ENCODE measurements at regions not wholly inside any gene's neighbourhood (a gene's known extent, or its start where the extent isn't known, plus 50 kb on each side); places are given as distances from the start of the nearest gene placed in this dataset.

GRCh38 chr2:120961396-120961795 is 225.7 kb downstream of the GLI2 start:
- POLR2A ChIA-PET = no interaction called here

GRCh38 chr2:120963997-120964705 is 228.5 kb downstream of the GLI2 start:
- ChIA-PET CTCF (no interaction called here), POLR2A (no interaction called here)

More at GRCh38 chr2:120961396-120961795, 225.7 kb downstream of the GLI2 start:
- CTCF ChIA-PET = no interaction called here

GRCh38 chr2:120964819-120965218 is 229.2 kb downstream of the GLI2 start:
- CTCF ChIA-PET = no interaction called here
- POLR2A ChIA-PET = no interaction called here

GRCh38 chr2:120966510-120967254 is 231.0 kb downstream of the GLI2 start:
- ChIA-PET CTCF (no interaction called here), POLR2A (interaction anchor here (0.7 kb wide), 1 partner anchor 954 kb away, joined by 3 read pairs; no protein-coding TSS in a partner anchor)

GRCh38 chr2:120968307-120969015 is 232.8 kb downstream of the GLI2 start:
- CTCF ChIA-PET = no interaction called here
- POLR2A ChIA-PET = no interaction called here

GRCh38 chr2:120969613-120970355 is 234.1 kb downstream of the GLI2 start:
- CTCF ChIA-PET = no interaction called here
- POLR2A ChIA-PET = no interaction called here

GRCh38 chr2:120971866-120972265 is 236.2 kb downstream of the GLI2 start:
- CTCF ChIA-PET = no interaction called here

GRCh38 chr2:120972286-120972685 is 236.6 kb downstream of the GLI2 start:
- ChIA-PET POLR2A (no interaction called here), CTCF (no interaction called here)

More at GRCh38 chr2:120971866-120972265, 236.2 kb downstream of the GLI2 start:
- POLR2A ChIA-PET = no interaction called here

- POLR2A ChIA-PET = no interaction called here
- CTCF ChIA-PET = no interaction called here
These were observed 237.5 kb downstream of the GLI2 start for GRCh38 chr2:120973196-120973595.

- ChIA-PET CTCF (no interaction called here), POLR2A (no interaction called here)
These were observed 239.3 kb downstream of the GLI2 start for GRCh38 chr2:120974950-120975349.

GRCh38 chr2:120976501-120977307 is 241.0 kb downstream of the GLI2 start:
- ChIA-PET CTCF (no interaction called here), POLR2A (no interaction called here)

GRCh38 chr2:120977582-120978358 is 242.1 kb downstream of the GLI2 start:
- ChIA-PET POLR2A (no interaction called here), CTCF (no interaction called here)

- ChIA-PET POLR2A (no interaction called here), CTCF (no interaction called here)
These were observed 242.8 kb downstream of the GLI2 start for GRCh38 chr2:120978359-120979050.

- ChIA-PET CTCF (no interaction called here), POLR2A (no interaction called here)
These were observed 243.7 kb downstream of the GLI2 start for GRCh38 chr2:120979398-120979797.

- POLR2A ChIA-PET = no interaction called here
- CTCF ChIA-PET = no interaction called here
These were observed 244.3 kb downstream of the GLI2 start for GRCh38 chr2:120979921-120980320.

GRCh38 chr2:120981443-120981842 is 245.8 kb downstream of the GLI2 start:
- ChIA-PET POLR2A (no interaction called here), CTCF (no interaction called here)

- ChIA-PET CTCF (no interaction called here), POLR2A (no interaction called here)
These were observed 246.9 kb downstream of the GLI2 start for GRCh38 chr2:120982598-120982997.

GRCh38 chr2:120983344-120983743 is 247.7 kb downstream of the GLI2 start:
- ChIA-PET POLR2A (no interaction called here), CTCF (no interaction called here)
